Epithelial cell of prostate (primary cell): ENCODE measurements at regions not wholly inside any gene's neighbourhood (a gene's known extent, or its start where the extent isn't known, plus 50 kb on each side); places are given as distances from the start of the nearest gene placed in this dataset.
"Not testable (repeated sequence)": the region's sequence is repeated elsewhere in the genome, so short reads cannot be mapped to it uniquely, and the experiment has no call there.

Experiments used
- DNase-seq: peaks from one replicate; pipeline ENCODE4 v3.0.0-alpha.2; 2011; ENCODE audit warnings: low read depth, low spot score
- H3K27ac ChIP-seq: fragments of 450-650 bp; 2 replicates; pipeline ENCODE4 v1.5.1; 2017; ENCODE audit warnings: mild to moderate bottlenecking

DNA sequence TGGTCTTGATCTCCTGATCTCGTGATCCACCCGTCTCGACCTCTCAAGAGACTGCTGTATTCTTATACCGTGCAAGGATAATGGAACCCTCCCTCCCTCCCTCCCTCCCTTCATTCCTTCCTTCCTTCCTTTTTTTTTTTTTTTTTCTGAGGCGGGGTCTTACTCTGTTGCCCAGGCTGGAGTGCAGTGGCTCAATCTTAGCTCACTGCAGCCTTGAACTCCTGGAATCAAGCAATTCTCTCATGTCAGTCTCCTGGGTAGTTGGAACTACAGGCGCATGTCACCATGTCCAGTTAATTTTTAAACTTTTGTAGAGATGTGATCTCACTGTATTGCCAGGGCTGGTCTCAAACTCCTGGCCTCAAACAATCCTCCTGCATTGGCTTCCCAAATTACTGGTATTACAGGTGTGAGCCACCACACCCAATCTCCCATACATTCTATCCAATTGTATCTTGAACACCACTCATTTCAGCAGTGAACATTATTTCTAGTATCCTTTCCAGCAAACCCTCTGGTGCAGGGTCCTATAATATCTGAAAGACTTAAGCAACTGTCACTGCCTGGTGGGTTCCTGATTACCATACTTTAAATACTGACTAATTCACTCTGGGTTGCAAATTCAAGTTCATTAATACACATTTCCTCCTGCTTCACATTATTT is 210.0 kb upstream of the ZNF217 start:
- no peak overlapping the region for H3K27ac ChIP-seq
- DNase-seq = no peak

DNA sequence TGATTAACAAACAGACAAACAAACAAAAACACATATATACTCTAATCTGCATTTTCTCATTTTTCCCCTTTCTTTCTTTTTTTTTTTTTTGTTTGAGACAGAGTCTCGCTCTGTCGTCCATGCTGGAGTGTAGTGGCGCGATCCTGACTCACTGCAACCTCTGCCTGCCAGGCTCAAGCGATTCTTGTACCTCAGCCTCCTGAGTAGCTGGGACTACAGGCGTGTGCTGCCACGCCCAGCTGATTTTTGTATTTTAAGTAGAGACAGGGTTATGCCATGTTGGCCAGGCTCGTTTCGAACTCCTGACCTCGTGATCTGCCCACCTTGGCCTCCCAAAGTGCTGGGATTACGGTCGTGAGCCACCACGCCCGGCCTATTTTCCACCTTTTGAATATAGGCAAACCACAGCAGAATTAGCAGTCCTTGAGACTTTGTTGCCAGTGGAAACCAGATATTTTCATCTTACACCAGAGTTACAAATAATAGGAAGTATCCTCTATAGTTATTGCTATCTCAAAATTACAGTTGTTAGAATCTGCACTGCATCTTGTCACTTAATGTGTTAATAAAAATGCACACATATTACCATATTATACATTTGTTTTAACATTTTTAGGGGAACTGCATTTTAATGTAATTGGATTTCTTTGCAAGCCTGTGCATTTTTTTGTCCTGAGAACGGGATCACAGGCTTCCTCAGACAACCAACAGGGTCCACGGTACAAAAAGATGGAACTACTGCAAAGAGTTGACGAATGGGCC is 208.2 kb upstream of the ZNF217 start:
- DNase-seq = no peak
- H3K27ac ChIP-seq = no peak overlapping the region

DNA sequence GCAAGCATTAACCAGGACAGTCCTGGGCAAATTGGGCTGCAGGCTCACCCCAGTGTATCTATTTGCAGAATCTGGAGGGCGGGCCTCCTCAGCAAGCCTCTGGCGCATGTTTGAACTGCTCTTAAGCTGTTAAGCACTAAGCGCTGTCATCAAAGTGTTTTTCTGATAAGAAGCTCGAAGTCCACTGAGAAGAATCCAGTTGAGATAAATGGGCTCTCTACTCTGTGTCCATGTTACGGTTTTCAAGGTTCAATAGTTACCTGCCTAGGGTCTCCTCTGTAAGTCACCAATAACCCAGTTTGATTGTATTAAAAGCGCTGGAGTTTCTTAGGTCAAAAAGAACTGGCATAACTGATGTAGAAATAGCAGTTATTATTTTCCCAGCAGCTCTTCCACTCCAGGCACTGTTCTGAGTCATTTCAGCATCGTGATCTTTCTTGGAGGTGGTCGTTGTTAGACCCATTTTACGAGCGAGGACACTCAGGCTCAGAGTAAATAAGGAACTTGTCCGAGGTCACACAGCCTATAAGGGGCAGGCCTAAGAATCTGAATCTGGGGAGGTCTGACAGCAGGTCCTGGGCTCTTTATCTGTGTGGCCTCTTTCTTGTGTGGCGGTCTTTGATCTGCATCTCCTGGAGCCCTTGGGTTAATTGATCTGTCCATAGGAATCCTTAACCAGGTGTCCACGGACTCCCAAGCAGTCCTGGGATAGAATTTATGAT is 207.4 kb upstream of the ZNF217 start:
- no peak overlapping the region for H3K27ac ChIP-seq
- DNase-seq = no peak

DNA sequence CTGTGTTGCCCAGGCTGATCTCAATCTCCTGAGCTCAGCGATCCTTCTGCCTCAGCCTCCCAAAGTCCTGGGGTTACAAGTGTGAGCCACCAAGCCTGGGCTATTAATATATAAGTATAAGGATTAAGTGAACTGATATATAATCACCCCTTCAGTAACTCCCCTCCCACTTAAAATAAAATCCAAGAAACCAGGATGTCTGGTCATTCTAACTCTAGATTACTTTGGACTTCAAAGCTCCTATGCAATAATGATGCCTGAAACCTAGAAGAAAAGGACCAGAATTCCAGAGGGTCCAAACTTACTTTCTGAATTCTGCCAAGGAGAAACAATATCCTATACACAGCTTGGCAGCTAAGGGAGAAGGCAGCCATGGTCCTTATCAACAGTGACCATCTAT is 206.8 kb upstream of the ZNF217 start:
- H3K27ac ChIP-seq = no peak overlapping the region
- no peak for DNase-seq

DNA sequence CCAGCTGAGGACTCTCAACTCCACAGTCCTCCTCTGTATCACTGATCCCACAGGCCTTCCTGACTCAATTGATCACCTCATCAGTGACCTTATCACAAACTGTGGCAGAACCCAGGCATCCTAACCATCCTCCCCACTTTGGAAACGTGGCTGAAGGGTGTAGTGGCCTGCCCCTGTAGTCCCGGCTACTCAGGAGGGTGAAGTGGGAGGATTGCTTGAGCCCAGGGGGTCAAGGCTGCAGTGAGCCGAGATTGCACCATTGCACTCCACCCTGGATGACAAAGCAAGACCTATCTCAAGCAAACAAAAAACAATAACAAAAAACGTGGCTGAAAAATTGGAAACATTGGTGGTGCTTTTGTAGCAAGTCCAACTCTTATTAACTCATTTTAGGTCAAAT is 203.4 kb upstream of the ZNF217 start:
- no peak for DNase-seq
- no peak overlapping the region for H3K27ac ChIP-seq

DNA sequence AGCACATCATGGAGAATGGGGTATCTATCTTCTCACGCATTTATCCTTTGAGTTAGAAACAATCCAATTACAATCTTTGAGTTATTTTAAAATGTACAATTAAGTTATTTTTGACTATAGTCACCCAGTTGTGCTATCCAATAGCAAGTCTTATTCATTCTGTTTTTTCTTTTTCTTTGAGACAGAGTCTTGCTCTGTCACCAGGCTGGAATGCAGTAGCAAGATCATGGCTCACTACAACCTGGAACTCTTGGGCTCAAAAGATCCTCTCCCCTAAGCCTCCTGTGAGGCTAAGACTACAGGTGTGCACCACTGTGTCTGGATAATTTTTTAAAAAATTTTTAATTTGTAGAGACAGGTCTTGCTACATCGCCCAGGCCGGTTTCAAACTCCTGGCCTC is 201.5 kb upstream of the ZNF217 start:
- H3K27ac ChIP-seq = peak overlapping the region; percentile 92

DNA sequence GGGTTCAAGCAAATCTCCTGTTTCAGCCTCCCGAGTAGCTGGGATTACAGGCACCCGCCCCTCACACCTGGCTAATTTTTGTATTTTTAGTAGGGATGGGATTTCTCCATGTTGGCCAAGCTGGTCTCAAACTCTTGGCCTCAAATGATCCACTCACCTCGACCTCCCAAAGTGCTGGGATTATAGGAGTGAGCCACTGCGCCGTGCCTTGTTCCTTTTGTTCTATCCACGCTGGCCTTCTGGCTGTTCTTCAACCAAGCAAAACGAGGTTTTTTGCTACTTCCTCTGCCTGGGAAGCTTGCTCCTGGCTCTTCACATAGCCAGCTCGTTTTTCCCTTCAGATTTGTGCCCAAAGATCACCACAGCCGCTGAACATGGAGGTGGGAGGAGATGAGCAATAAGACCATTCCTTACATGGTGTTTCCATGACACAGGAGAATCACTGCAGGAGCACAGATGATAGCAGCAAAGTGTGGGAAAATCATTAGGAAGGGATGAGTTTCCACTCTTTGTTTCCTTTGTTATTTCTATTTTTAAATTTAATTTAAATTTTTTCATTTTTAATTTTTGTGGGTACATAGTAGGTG is 201.0 kb upstream of the ZNF217 start:
- DNase-seq = no peak
- peak overlapping the region; percentile 92 for H3K27ac ChIP-seq

More for the DNA sequence above, 201.5 kb upstream of the ZNF217 start:
- no peak for DNase-seq

DNA sequence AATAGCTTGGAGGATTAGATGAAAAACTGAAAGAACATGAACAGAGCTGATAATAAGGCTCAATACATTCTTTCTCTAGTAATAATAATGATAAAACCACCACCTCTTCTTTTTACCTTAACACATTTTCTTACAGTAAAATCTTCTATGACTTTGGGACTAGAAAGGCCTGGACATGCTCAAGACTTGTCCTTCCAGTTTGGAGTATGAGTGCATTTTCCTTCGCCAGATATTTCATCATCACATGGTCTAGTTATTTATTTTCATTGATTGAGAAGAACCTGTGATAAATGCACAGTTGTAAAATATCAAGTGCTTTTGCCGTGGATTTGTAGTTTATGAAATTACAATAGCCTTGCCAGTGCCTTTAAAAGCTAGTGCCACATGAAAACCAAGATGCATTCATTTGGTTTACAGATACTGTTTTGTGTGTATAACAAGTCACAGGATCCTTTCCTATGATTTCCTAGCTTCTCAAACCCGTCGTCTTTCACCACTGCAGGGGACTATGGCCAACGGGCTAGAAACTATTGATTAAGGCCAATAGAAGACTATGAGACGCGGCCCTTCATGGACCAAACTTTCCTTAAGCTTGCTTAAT is 200.2 kb upstream of the ZNF217 start:
- peak overlapping the region; percentile 92 for H3K27ac ChIP-seq
- DNase-seq = no peak

DNA sequence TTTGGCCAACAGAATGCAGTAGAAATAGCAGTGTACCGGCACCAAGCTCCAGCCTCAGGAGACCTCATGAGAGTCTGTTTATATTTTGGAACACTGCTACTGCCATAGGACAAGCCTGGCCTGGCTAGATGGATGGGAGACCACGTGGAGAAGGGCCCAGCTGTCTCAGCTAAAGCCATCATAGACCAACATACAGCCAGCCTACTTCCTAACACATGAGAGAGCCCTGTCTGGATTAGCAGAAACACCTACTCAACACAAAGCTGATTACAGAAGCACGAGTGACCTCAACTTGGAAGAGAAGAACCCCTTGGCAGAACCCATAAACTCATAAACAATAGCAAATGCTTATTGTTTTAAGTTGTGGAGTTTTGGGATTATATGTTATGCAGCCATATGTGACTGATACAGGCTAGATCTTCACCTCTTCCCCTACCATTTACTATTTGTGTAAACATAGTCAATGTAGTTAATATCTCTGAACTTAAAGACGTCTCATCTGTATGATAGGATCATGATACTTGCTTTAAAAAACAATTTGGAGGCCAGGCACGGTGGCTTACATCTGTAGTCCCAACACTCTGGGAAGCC is 199.4 kb upstream of the ZNF217 start:
- H3K27ac ChIP-seq = peak overlapping the region; percentile 92
- no peak for DNase-seq

DNA sequence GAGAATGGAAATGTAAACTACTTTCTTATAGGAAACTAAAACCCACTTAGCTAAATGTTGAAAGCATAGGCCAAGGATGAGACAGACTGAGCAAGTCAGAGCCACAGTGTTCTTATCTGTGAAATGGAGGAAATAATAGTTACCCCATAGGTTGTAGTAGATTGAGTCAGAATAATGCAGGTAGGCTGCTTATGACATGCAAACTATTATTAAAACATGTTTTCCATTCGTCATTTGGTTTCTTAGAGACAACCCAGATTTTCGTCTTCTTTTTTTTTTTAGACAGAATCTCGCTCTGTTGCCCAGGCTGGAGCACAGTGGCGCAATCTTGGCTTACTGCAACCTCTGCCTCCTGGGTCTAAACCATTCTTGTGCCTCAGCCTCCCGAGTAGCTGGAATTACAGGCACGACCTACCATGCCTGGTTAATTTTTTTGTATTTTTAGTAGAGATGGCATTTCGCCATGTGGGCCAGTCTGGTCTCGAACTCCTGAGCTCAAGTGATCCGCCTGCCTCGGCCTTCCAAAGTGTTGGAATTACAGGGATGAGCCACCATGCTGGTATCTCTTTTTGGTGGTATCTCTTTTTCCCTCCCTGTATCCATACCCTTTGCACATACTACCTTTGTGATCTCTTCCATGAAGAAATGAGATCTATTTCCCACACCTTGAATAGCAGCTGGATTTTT is 196.5 kb upstream of the ZNF217 start:
- peak overlapping the region; percentile 80 for H3K27ac ChIP-seq
- no peak for DNase-seq

DNA sequence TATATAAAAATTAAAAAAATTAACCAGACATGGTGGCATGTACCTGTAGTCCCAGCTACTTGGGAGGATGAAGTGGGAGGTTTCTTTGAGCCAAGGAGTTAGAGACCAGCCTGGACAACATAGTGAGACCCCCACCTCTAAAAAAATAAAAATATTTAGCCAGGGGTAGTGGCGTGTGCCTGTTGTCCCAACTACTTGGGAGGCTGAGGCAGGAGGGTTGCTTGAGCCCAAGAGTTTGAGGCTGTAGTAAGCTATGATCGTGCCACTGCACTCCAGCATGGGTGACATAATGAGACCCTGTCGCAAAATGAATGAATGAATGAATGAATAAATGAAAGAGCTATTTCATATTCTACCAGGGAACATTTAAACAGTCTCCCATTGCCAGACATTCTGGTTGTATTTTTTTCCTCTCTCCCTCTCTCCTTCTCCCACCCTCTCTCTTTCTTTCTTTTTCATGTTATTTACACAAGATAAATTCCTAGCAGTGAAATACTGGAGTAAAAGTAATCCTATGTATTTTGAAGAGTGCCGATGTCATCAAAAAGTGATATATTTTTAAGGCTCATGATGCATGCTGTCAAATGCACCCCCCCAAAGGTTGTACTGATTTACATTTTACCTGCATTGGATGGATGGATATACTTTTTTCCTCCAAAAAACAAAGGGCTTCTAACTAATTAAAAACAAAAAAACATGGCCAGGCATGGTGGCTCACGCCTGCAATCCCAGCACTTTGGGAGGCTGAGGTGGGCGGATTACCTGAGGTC is 194.8 kb upstream of the ZNF217 start:
- H3K27ac ChIP-seq = peak overlapping the region; percentile 95
- no peak for DNase-seq

DNA sequence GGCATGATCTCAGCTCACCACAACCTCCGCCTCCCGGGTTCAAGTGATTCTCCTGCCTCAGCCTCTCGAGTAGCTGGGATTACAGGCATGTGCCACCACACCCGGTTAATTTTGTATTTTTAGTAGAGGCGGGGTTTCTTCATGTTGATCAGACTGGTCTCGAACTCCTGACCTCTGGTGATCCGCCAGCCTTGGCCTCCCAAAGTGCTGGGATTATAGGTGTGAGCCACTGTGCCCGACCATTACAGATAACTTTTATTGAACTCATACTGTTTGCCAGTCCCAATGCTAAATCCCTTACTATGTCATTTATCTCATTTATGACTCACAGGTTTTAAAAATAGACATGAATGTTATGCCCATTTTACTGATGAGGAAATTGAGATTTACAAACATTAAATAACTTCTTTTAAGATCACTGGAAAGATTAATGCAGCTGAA is 193.9 kb upstream of the ZNF217 start:
- peak overlapping the region; percentile 95 for H3K27ac ChIP-seq
- not testable (repeated sequence) for DNase-seq

DNA sequence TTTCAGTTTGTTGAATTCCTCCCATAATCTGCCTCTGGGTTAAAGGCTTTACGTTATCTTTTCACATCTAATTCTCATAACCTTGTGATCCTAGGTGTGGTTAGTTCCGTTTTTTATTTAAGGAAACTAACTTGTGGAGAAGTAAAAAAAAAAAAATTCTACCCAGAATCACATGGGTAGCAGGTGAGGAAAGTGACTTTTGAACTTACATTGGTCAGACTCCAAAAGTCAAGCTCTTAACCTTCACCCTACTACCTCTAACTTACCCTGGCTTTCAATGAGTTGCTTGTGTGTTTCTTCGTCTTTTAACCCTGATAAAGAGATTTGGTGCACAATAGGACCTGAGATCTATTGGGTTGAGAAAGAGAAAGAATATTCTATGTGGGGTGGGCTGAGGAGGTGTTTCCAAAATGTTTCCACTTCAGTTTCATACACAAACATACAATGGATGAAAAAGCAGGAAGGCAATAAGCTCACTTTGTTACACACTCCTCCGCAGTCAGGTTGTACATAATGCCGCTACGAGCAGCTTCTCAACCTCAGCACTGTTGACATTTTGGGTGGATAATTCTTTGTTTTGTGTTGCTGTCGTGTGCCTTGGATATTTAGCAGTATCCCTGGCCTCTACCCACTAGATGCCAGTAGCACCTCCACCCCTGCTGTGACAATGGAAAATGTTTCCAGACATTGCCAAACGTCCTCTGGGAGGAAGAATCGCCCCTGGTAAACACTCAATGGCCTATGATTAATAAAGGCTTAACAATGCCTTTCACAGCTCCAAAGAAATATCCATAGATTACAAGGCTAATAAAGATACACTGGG is 193.0 kb upstream of the ZNF217 start:
- peak overlapping the region; percentile 95 for H3K27ac ChIP-seq
- DNase-seq = no peak

DNA sequence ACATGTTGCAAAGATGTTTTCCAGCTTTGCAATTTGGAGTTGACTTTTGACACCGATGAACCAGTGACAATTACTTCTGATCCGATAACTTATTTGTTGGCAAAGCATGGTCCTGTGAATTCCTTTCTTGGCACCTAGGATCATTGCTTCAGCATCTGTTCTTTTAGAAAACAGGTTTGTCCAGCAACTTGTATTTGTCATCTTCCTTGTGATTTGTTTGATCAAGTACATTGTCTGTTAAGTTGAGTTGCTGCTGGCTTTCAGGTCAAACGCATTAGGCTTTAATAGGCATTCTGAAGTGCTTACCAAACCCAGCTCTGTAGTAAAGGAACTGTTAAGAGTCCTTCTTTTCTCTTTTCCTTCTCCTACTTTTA is 192.4 kb upstream of the ZNF217 start:
- peak overlapping the region; percentile 95 for H3K27ac ChIP-seq
- peak; percentile 83 for DNase-seq

DNA sequence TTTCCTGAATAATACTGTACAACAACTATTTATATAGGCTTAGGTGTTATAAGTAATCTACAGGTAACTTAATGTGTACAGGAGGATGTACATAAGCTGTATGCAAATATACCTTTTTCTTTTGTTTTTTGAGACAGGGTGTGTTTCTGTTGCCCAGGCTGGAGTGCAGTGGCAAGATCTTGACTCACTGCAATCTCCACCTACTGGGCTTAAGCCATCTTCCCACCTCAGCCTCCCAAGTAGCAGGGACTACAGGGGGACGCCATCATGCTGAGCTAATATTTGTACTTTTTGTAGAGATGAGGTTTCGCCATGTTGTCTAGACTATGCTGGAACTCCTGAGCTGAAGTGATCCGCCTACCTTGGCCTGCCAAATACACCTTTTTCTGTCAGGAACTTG is 191.7 kb upstream of the ZNF217 start:
- DNase-seq = no peak
- peak overlapping the region; percentile 95 for H3K27ac ChIP-seq

DNA sequence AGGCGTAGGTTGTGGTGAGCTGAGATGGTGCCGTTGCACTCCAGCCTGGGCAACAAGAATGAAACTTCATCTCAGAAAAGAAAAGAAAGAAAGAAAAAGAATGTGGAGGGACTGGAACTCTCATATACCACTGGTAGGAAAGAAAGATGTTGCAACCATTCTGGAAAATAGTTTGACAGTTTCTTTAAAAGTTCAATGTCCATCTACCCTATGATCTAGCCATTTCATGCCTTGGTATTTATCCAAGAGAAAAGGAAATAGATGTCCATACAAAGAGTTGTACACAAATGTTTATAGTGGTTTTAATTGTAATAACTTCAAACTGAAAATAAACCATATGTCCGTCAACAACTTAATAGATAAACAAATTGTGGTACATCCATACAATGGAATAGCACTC is 190.1 kb upstream of the ZNF217 start:
- H3K27ac ChIP-seq = no peak overlapping the region
- DNase-seq = no peak

DNA sequence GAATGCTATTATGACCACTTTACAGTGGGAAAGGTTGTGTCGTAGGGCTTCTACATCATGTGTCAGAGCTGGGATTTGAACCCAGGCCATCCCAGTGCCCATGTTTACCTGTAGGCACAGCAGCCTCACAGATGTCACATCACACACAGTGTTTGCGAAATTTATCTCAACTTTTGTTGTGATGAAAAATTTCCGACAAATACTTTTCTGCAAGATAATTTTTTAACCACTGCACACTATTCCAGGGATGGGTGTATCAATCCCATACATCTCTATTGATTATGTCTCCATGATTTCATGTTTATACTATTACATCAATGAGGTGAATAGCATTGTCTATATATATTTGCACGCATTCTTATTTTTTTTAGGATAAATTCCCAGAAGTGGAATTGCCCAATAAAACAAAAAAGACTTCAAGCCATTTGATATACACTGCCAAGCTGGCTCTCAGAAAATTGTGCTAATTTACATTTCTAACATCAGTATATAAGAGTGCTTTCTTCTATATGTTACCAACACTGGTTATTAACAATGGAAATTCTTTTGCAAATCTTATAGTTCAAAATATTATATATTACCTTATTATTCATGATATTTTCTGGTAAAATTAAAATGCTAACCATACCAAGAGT is 189.1 kb upstream of the ZNF217 start:
- no peak for DNase-seq
- H3K27ac ChIP-seq = no peak overlapping the region

DNA sequence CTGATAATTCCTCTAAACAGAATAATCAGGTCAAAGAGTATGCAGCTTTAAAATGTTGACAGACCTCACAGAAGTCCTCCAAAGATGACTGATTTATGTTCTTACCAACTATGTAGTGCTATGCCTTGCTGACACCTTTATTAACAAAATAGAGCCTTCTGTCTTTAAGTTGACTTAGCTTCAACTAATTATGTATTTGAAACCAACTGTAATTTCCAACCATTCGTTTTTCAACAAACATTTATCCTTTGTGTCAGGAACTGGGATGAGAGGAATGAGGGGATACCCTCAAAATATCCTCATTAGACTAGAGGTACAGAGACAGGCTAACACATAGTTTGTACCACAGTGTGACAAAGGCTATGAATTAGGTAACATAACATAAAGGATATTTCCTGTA is 186.2 kb upstream of the ZNF217 start:
- no peak for DNase-seq
- no peak overlapping the region for H3K27ac ChIP-seq
